ENCODE measurements at regions not wholly inside any gene's neighbourhood (a gene's known extent, or its start where the extent isn't known, plus 50 kb on each side); places are given as distances from the start of the nearest gene placed in this dataset.

GRCh38 chr2:121134728-121135127, 150.3 kb downstream of the TFCP2L1 start:
- no peaks in the 10 kb centered on the region for H4K20me1 ChIP-seq (ENCODE audit: insufficient read depth)
- no peak overlapping the region for H3K4me2 ChIP-seq (ENCODE audit: low read length)
- H3K9ac ChIP-seq (ENCODE audit: low read length): no peak overlapping the region
- H2AFZ ChIP-seq (ENCODE audit: low read depth, low read length, poor library complexity, severe bottlenecking): no peak overlapping the region
- H3K36me3 ChIP-seq (ENCODE audit: control insufficient read depth in 1 of 2, insufficient read depth in 2 of 2, low read length in 2 of 2): no peaks in the 10 kb centered on the region
- DNase-seq (ENCODE audit: low read depth, low spot score) (no peak), ATAC-seq (no peak)
- no peaks in the 10 kb centered on the region for H3K9me2 ChIP-seq (ENCODE audit: insufficient read depth)
- no peak overlapping the region for H3K27ac ChIP-seq (ENCODE audit: low read depth, low read length)
- H3K4me1 ChIP-seq (ENCODE audit: control insufficient read depth in 1 of 2, insufficient read depth in 2 of 2, low read length in 2 of 2): no peaks in the 10 kb centered on the region
- POLR2A ChIA-PET: no interaction called here
- H3K9me3 ChIP-seq (ENCODE audit: control insufficient read depth in 1 of 2, insufficient read depth in 1 of 2, low read depth in 1 of 2, low read length in 2 of 2): peaks cover 0 to under 1% of the 10 kb centered on the region in 2 experiments; a peak in 1 of 4 replicates
- RAD21 ChIA-PET (ENCODE audit: low non-redundant PET in 1 of 2, low total read pairs in 2 of 2, uncharacterized antibody in 2 of 2, unreplicated experiment in 2 of 2): no interaction called here
- no peaks in the 10 kb centered on the region for H3K27me3 ChIP-seq (ENCODE audit: insufficient read depth, low read length)
- intact Hi-C loops (cut with micrococcal nuclease): no loop called here
- H3K4me3 ChIP-seq (replicated peaks in 1 of 2; ENCODE audit: low read depth in 1 of 2, low read length in 2 of 2): no peak overlapping the region
- TF ChIP-seq TCF7L2 (IDR thresholded peaks at IDR 0.05; ENCODE audit: borderline replicate concordance, extremely low read depth, insufficient read depth, insufficient read length): no peak
- no peak for TF ChIP-seq FOSL1 (IDR thresholded peaks at IDR 0.05; ENCODE audit: low read depth)
- TF ChIP-seq RAD21 (IDR thresholded peaks at IDR 0.05; ENCODE audit: low read depth): no peak
- no peak for TF ChIP-seq ATF3 (IDR thresholded peaks at IDR 0.05)
- no peak for TF ChIP-seq ZFX (IDR thresholded peaks at IDR 0.05)
- TF ChIP-seq EZH2phosphoT487 (IDR thresholded peaks at IDR 0.05; ENCODE audit: borderline replicate concordance): no peak
- TF ChIP-seq MAX (IDR thresholded peaks at IDR 0.05): no peak
- TF ChIP-seq REST (IDR thresholded peaks at IDR 0.05; ENCODE audit: low read depth): no peak
- BruUV-seq (replicated peaks): no TSS peak
- CTCF ChIA-PET: no interaction called here
- H3K79me2 ChIP-seq (ENCODE audit: insufficient read depth, low read length): no peaks in the 10 kb centered on the region
